HG03571 (cell line): ENCODE measurements at regions not wholly inside any gene's neighbourhood (a gene's known extent, or its start where the extent isn't known, plus 50 kb on each side); places are given as distances from the start of the nearest gene placed in this dataset.

ENCODE experiments used
- ATAC-seq: cut with Tn5 transposase; IDR thresholded peaks from one replicate; pipeline ENCODE4 v1.9.1; 2021; ENCODE audit not compliant: unreplicated experiment

GRCh38 chr5:20494706-20495105 is 506.7 kb upstream of the CDH18 start:
- no peak for ATAC-seq

GRCh38 chr5:20486826-20487225 is 498.8 kb upstream of the CDH18 start:
- ATAC-seq: no peak

GRCh38 chr5:20476016-20476415 is 488.0 kb upstream of the CDH18 start:
- ATAC-seq: no peak

- ATAC-seq: no peak
These were observed 483.0 kb upstream of the CDH18 start for GRCh38 chr5:20470997-20471396.

GRCh38 chr5:20469792-20470191 is 481.8 kb upstream of the CDH18 start:
- no peak for ATAC-seq

- ATAC-seq: no peak
These were observed 481.4 kb upstream of the CDH18 start for GRCh38 chr5:20469390-20469789.

GRCh38 chr5:20466512-20466911 is 478.5 kb upstream of the CDH18 start:
- ATAC-seq: no peak

GRCh38 chr5:20463206-20463605 is 475.2 kb upstream of the CDH18 start:
- no peak for ATAC-seq

- no peak for ATAC-seq
These were observed 458.1 kb upstream of the CDH18 start for GRCh38 chr5:20446121-20446520.

- no peak for ATAC-seq
These were observed 457.4 kb upstream of the CDH18 start for GRCh38 chr5:20445326-20445860.

GRCh38 chr5:20434786-20435185 is 446.8 kb upstream of the CDH18 start:
- ATAC-seq: no peak

GRCh38 chr5:20420991-20421595 is 433.1 kb upstream of the CDH18 start:
- ATAC-seq: no peak
